ENCODE measurements at regions not wholly inside any gene's neighbourhood (a gene's known extent, or its start where the extent isn't known, plus 50 kb on each side); places are given as distances from the start of the nearest gene placed in this dataset.

- TF ChIP-seq CBX5 (IDR thresholded peaks at IDR 0.05; ENCODE audit: low read depth, low read length) (no peak), SP1 (IDR thresholded peaks at IDR 0.05; ENCODE audit: low read depth, low read length) (no peak), BCL11A (IDR thresholded peaks at IDR 0.05; ENCODE audit: low read depth in 2 of 2, low read length in 2 of 2) (no peak), MAFK (IDR thresholded peaks at IDR 0.05; ENCODE audit: low read depth, low read length) (no peak), EZH2 (IDR thresholded peaks at IDR 0.05; ENCODE audit: low read depth, low read length, severe bottlenecking) (no peak), JUND (IDR thresholded peaks at IDR 0.05; ENCODE audit: low read length) (no peak), RBBP5 (IDR thresholded peaks at IDR 0.05; ENCODE audit: borderline replicate concordance, low read depth, low read length) (no peak), NANOG (IDR thresholded peaks at IDR 0.05; ENCODE audit: insufficient read depth, low read depth, low read length, poor library complexity, severe bottlenecking) (no peak)
Observed at GRCh38 chr15:70487387-70487740, 276.0 kb downstream of the UACA start (continued).

All from H1 (cell line).